Liver (tissue), 8 donors: ENCODE measurements at regions not wholly inside any gene's neighbourhood (a gene's known extent, or its start where the extent isn't known, plus 50 kb on each side); places are given as distances from the start of the nearest gene placed in this dataset.

Source experiments
- DNase-seq: peaks from one replicate; pipeline ENCODE4 v3.0.0-alpha.2; 2017; ENCODE audit warnings: low spot score
- H3K27ac ChIP-seq, 2 donors: one replicate each; pipeline ENCODE4 v1.7.0; 2013; ENCODE audit warnings: inconsistent platforms in 2 of 2, low read length in 2 of 2, control low read depth in 1 of 2, low read depth in 1 of 2, mild to moderate bottlenecking in 1 of 2
- H3K27me3 ChIP-seq, 4 donors: one replicate each; pipeline versions ENCODE4 v1.6.1 to v1.7.0; 2013; ENCODE audit warnings: low read length in 3 of 4, inconsistent platforms in 1 of 4, mild to moderate bottlenecking in 1 of 4, moderate library complexity in 1 of 4; ENCODE audit not compliant: control insufficient read depth in 4 of 4, insufficient read depth in 4 of 4
- H3K36me3 ChIP-seq, 4 donors: one replicate each; pipeline versions ENCODE4 v1.6.1 to v1.7.0; 2013; ENCODE audit warnings: low read length in 3 of 4, mild to moderate bottlenecking in 3 of 4, low read depth in 1 of 4, moderate library complexity in 1 of 4; ENCODE audit not compliant: control insufficient read depth in 4 of 4, insufficient read depth in 3 of 4
- H3K4me1 ChIP-seq, 4 donors: one replicate each; pipeline versions ENCODE4 v1.6.1 to v1.7.0; 2013; ENCODE audit warnings: low read length in 3 of 4, mild to moderate bottlenecking in 3 of 4, moderate library complexity in 1 of 4; ENCODE audit not compliant: control insufficient read depth in 4 of 4, insufficient read depth in 4 of 4
- H3K4me3 ChIP-seq, 3 donors: one replicate each; pipeline versions ENCODE4 v1.6.1 to v1.7.0; 2013; ENCODE audit warnings: low read length in 3 of 3, control low read depth in 1 of 3, low read depth in 1 of 3, mild to moderate bottlenecking in 1 of 3
- H3K9ac ChIP-seq, 2 donors: one replicate each; pipeline ENCODE4 v1.7.0; 2013; ENCODE audit warnings: low read length in 2 of 2, mild to moderate bottlenecking in 2 of 2, moderate library complexity in 2 of 2, control low read depth in 1 of 2, low read depth in 1 of 2
- H3K9me3 ChIP-seq, 4 donors: one replicate each; pipeline versions ENCODE4 v1.6.1 to v1.7.0; 2013; ENCODE audit warnings: low read length in 3 of 4; ENCODE audit not compliant: control insufficient read depth in 4 of 4
- CTCF ChIP-seq: fragments of 150-350 bp; IDR thresholded peaks from 2 replicates; pipeline ENCODE4 v1.5.1; 2017; ENCODE audit warnings: improper control_type of control experiment, low read depth, low read length; ENCODE audit not compliant: missing input control
- FOXA1 ChIP-seq: IDR thresholded peaks from 2 replicates; pipeline ENCODE4 v1.6.1; 2016; ENCODE audit warnings: antibody characterized with exemption
- FOXA2 ChIP-seq: IDR thresholded peaks from 2 replicates; pipeline ENCODE4 v1.6.1; 2016; ENCODE audit warnings: antibody characterized with exemption
- HNF4A ChIP-seq, 2 donors: conservative IDR thresholded peaks; 2 replicates each; pipeline ENCODE4 v1.6.1; 2016; ENCODE audit warnings: antibody characterized with exemption in 2 of 2, mild to moderate bottlenecking in 2 of 2
- HNF4G ChIP-seq: IDR thresholded peaks from 2 replicates; pipeline ENCODE4 v1.6.1; 2016; ENCODE audit warnings: antibody characterized with exemption
- JUND ChIP-seq, 2 donors: IDR thresholded peaks; 2 replicates each; pipeline ENCODE4 v1.6.1; 2016; ENCODE audit warnings: antibody characterized with exemption in 2 of 2
- RAD21 ChIP-seq, 2 donors: IDR thresholded peaks; 2 replicates each; pipeline ENCODE4 v1.6.1; 2016; ENCODE audit warnings: antibody characterized with exemption in 2 of 2, mild to moderate bottlenecking in 2 of 2
- TAF1 ChIP-seq: conservative IDR thresholded peaks from 2 replicates; pipeline ENCODE4 v1.6.1; 2016; ENCODE audit warnings: antibody characterized with exemption, mild to moderate bottlenecking
- WGBS: extraction: QIAGEN DNeasy Blood & Tissue Kit; methylation state at CpG from one replicate; pipeline ENCODE4 v1.1.7; 2013; 5-methylcytosine and 5-hydroxymethylcytosine counted together
- TF ChIP-seq, protein P1 (sequence below): IDR thresholded peaks from 2 replicates; pipeline ENCODE4 v1.6.1; 2016; ENCODE audit warnings: antibody characterized with exemption, mild to moderate bottlenecking
- TF ChIP-seq, protein P2 (sequence below): IDR thresholded peaks from 2 replicates; pipeline ENCODE4 v1.6.1; 2016; ENCODE audit warnings: antibody characterized with exemption
- TF ChIP-seq, protein P3 (sequence below): IDR thresholded peaks from 2 replicates; pipeline ENCODE4 v1.6.1; 2016; ENCODE audit warnings: antibody characterized with exemption
- donor health status: healthy.
- donor health status: healthy.
- donor health status: healthy.
- donor health status: healthy.
- donor health status: healthy.

DNA sequence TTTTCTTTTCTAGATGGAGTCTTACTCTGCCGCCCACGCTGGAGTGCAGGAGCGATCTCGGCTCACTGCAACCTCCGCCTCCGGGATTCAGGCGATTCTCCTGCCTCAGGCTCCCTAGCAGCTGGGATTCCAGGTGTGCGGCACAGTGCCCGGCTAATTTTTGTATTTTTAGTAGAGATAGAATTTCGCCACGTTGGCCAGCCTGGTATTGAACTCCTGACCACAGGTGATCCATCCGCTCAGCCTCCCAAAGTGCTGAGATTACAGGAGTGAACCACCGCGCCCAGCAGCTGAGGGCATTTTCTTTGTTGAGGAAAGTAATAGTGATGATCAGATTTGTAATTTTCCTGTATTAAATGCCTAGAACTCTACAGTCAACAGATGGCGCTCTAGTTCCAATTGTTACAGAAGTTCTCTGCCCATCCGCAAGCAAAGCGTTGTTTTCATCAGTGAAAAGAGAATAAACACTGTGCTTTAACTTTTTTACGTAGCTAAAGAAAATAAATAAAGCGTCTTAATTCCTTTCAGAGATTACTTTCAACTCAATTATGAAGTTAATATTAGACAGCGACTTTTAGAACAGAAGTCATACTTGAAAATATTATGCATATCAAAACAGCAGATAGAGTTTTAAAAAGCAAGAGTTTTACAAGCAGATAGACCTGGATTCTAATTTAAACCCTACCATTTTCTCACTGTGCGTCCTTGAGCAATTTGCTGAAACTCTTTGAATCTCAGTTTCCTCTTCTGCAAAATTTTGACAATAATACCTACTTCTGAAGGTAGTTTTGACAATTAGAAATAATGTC lies 335.1 kb downstream of the DUSP6 start:
- TF ChIP-seq RAD21 (IDR thresholded peaks at IDR 0.05) (peak; percentile 84 to 87), JUND (IDR thresholded peaks at IDR 0.05) (no peak), FOXA1 (no peak), CTCF (peak; percentile 71)
- TF ChIP-seq, protein P1, sequence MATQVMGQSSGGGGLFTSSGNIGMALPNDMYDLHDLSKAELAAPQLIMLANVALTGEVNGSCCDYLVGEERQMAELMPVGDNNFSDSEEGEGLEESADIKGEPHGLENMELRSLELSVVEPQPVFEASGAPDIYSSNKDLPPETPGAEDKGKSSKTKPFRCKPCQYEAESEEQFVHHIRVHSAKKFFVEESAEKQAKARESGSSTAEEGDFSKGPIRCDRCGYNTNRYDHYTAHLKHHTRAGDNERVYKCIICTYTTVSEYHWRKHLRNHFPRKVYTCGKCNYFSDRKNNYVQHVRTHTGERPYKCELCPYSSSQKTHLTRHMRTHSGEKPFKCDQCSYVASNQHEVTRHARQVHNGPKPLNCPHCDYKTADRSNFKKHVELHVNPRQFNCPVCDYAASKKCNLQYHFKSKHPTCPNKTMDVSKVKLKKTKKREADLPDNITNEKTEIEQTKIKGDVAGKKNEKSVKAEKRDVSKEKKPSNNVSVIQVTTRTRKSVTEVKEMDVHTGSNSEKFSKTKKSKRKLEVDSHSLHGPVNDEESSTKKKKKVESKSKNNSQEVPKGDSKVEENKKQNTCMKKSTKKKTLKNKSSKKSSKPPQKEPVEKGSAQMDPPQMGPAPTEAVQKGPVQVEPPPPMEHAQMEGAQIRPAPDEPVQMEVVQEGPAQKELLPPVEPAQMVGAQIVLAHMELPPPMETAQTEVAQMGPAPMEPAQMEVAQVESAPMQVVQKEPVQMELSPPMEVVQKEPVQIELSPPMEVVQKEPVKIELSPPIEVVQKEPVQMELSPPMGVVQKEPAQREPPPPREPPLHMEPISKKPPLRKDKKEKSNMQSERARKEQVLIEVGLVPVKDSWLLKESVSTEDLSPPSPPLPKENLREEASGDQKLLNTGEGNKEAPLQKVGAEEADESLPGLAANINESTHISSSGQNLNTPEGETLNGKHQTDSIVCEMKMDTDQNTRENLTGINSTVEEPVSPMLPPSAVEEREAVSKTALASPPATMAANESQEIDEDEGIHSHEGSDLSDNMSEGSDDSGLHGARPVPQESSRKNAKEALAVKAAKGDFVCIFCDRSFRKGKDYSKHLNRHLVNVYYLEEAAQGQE = no peak
- no peaks in the 10 kb centered on the region for H3K36me3 ChIP-seq
- no peaks in the 10 kb centered on the region for H3K27me3 ChIP-seq
- WGBS = 12% methylated on average over 21 of the region's 21 CpGs
- no peak overlapping the region for H3K27ac ChIP-seq
- H3K4me3 ChIP-seq = no peak overlapping the region
- no peaks in the 10 kb centered on the region for H3K9me3 ChIP-seq
- H3K9ac ChIP-seq = no peak overlapping the region
- DNase-seq = no peak
- H3K4me1 ChIP-seq = peaks cover 3 to 9% (median 6%) of the 10 kb centered on the region in 4 donors

DNA sequence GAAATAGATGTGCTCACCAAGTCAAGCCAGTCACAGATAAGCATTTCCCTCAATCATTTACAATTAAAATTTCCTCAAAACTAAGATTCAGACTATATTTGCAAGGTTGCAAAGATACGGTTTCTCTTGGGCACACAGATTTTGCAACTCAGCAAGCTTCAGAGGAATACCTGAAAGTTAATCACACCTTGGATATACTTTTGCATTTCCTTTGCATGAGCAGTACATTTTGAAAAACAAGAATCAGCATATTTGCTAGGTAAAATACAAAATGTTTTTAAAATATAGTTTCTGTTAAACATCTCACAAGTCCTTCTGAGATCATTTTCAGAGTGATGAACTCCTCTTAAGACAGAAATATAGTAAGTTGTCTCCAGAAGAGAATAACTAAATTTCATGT lies 336.9 kb downstream of the DUSP6 start:
- H3K36me3 ChIP-seq = no peaks in the 10 kb centered on the region
- H3K9ac ChIP-seq = no peak overlapping the region
- no peaks in the 10 kb centered on the region for H3K9me3 ChIP-seq
- DNase-seq = no peak
- WGBS = 75% methylated on average over 1 of the region's 1 CpG
- H3K4me3 ChIP-seq = no peak overlapping the region
- no peak overlapping the region for H3K27ac ChIP-seq
- H3K4me1 ChIP-seq = peaks cover 3 to 9% (median 6%) of the 10 kb centered on the region in 4 donors
- H3K27me3 ChIP-seq = no peaks in the 10 kb centered on the region
- no peak for TF ChIP-seq FOXA1
- TF ChIP-seq HNF4A (conservative IDR thresholded peaks at IDR 0.05) = no peak
- TF ChIP-seq, protein P2, sequence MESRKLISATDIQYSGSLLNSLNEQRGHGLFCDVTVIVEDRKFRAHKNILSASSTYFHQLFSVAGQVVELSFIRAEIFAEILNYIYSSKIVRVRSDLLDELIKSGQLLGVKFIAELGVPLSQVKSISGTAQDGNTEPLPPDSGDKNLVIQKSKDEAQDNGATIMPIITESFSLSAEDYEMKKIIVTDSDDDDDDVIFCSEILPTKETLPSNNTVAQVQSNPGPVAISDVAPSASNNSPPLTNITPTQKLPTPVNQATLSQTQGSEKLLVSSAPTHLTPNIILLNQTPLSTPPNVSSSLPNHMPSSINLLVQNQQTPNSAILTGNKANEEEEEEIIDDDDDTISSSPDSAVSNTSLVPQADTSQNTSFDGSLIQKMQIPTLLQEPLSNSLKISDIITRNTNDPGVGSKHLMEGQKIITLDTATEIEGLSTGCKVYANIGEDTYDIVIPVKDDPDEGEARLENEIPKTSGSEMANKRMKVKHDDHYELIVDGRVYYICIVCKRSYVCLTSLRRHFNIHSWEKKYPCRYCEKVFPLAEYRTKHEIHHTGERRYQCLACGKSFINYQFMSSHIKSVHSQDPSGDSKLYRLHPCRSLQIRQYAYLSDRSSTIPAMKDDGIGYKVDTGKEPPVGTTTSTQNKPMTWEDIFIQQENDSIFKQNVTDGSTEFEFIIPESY = no peak
- TF ChIP-seq JUND (IDR thresholded peaks at IDR 0.05) = no peak
- no peak for TF ChIP-seq HNF4G

DNA sequence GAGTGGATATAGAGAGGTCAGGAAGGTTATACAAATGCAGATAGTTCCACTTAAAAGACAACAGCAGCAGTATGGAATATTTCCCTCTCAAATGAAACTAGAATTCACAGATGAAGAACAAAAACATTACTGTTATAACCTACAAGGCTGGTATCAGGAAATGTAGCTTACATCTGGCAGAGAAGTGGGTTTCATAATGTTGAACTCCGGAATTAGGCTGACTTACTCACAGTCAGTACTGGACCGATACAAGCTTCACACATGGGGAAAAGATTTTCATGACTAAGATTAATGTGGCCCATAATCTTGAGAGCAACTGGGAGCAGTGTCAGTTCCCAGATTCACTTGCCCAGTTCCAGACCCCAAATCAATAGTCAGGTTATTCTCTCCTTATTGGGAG lies 353.9 kb downstream of the DUSP6 start:
- WGBS = 84% methylated on average over 2 of the region's 2 CpGs
- TF ChIP-seq HNF4G (no peak), FOXA2 (no peak), TAF1 (no peak)
- TF ChIP-seq, protein P3, sequence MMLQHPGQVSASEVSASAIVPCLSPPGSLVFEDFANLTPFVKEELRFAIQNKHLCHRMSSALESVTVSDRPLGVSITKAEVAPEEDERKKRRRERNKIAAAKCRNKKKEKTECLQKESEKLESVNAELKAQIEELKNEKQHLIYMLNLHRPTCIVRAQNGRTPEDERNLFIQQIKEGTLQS = no peak
- TF ChIP-seq, protein P2 = no peak

More for the DNA sequence above, 353.9 kb downstream of the DUSP6 start:
- Histone ChIP-seq H3K4me1 (no peaks in the 10 kb centered on the region), H3K36me3 (no peaks in the 10 kb centered on the region), H3K27me3 (no peaks in the 10 kb centered on the region), H3K4me3 (no peak overlapping the region), H3K9me3 (no peaks in the 10 kb centered on the region), H3K9ac (no peak overlapping the region), H3K27ac (no peak overlapping the region)
- DNase-seq = no peak
